Astrocyte (in vitro differentiated cells and primary cell): ENCODE measurements at regions not wholly inside any gene's neighbourhood (a gene's known extent, or its start where the extent isn't known, plus 50 kb on each side); places are given as distances from the start of the nearest gene placed in this dataset.

Experiments used
- EZH2 ChIP-seq: IDR thresholded peaks from 2 replicates; pipeline ENCODE4 v1.6.1; 2012; ENCODE audit warnings: mild to moderate bottlenecking, low read length, inconsistent platforms; ENCODE audit not compliant: insufficient read depth
- TF ChIP-seq, protein P1 (sequence below): IDR thresholded peaks from 2 replicates; pipeline ENCODE4 v1.5.1; 2011; ENCODE audit warnings: low read depth, mild to moderate bottlenecking, inconsistent platforms, low read length, moderate library complexity; ENCODE audit not compliant: insufficient read depth

DNA sequence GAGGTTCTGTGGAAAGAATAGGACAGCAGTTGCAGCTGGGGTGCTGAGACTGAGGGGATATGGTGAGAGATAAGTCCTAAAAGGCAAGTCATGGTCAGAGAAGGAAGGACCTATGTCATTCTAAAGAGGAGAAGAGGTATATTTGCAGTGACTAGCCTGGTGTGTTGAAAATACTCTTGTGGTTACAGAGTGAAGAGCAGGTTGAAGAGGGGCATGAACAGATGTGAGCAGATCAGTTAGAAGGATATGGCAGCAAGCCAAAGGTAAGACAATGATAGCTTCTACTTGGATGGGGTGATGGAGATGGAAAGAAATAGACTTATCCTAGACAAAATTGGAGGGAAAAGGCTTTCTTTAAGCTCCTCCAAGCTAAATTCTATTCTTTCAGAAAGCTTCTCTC lies 469.8 kb upstream of the CPEB2 start:
- TF ChIP-seq, protein P1, sequence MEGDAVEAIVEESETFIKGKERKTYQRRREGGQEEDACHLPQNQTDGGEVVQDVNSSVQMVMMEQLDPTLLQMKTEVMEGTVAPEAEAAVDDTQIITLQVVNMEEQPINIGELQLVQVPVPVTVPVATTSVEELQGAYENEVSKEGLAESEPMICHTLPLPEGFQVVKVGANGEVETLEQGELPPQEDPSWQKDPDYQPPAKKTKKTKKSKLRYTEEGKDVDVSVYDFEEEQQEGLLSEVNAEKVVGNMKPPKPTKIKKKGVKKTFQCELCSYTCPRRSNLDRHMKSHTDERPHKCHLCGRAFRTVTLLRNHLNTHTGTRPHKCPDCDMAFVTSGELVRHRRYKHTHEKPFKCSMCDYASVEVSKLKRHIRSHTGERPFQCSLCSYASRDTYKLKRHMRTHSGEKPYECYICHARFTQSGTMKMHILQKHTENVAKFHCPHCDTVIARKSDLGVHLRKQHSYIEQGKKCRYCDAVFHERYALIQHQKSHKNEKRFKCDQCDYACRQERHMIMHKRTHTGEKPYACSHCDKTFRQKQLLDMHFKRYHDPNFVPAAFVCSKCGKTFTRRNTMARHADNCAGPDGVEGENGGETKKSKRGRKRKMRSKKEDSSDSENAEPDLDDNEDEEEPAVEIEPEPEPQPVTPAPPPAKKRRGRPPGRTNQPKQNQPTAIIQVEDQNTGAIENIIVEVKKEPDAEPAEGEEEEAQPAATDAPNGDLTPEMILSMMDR, result no peak
- no peak for TF ChIP-seq EZH2
